GM10266 (cell line): ENCODE measurements at regions not wholly inside any gene's neighbourhood (a gene's known extent, or its start where the extent isn't known, plus 50 kb on each side); places are given as distances from the start of the nearest gene placed in this dataset.

Source experiments
- DNase-seq: peaks from one replicate; pipeline ENCODE4 v3.0.0; 2012; ENCODE audit errors: extremely low spot score
- TF ChIP-seq, protein P1 (sequence below): IDR thresholded peaks from 2 replicates; pipeline ENCODE4 v1.5.1; 2012; ENCODE audit warnings: mild to moderate bottlenecking, low read depth; ENCODE audit not compliant: control insufficient read depth, insufficient read depth; ENCODE audit errors: missing control alignments

DNA sequence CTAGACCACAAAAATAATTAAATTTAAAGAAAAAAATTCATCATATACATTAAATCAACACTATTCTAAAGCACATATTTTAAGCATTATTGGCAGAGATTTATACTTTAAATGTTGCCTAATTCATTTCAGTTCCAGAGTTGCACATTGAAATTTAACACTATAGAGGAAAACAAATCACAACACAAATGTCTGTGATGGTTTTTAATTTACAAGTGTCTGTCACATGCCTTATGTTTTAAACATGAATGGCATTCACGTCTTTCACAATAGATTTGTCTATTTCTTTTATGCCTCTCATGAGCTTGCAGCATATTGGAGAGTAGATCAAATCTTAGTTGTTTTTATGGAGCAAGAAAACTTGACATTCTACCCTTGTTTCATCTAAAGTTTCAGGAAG lies 811.3 kb downstream of the NLGN4X start:
- TF ChIP-seq, protein P1, sequence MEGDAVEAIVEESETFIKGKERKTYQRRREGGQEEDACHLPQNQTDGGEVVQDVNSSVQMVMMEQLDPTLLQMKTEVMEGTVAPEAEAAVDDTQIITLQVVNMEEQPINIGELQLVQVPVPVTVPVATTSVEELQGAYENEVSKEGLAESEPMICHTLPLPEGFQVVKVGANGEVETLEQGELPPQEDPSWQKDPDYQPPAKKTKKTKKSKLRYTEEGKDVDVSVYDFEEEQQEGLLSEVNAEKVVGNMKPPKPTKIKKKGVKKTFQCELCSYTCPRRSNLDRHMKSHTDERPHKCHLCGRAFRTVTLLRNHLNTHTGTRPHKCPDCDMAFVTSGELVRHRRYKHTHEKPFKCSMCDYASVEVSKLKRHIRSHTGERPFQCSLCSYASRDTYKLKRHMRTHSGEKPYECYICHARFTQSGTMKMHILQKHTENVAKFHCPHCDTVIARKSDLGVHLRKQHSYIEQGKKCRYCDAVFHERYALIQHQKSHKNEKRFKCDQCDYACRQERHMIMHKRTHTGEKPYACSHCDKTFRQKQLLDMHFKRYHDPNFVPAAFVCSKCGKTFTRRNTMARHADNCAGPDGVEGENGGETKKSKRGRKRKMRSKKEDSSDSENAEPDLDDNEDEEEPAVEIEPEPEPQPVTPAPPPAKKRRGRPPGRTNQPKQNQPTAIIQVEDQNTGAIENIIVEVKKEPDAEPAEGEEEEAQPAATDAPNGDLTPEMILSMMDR, result no peak
- DNase-seq, result no peak

DNA sequence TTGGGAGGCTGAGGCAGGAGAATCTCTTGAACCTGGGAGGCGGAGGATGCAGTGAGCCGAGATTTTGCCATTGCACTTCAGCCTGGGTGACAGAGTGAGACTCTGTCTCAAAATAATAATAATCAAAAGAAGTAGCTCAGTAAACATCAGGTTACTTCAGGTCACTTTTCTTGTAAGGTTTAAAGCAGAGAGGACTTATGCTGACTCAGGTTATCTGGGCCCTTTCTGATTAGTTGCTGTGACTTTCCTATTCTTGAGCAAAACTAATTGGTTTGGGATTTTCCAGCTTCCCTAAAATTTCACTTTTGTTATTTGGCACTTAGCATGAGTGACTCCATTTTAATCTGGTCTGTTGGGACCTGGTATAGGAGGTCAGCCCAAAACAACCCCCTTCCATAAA lies 812.9 kb downstream of the NLGN4X start:
- TF ChIP-seq, protein P1, result no peak
- DNase-seq, result no peak

DNA sequence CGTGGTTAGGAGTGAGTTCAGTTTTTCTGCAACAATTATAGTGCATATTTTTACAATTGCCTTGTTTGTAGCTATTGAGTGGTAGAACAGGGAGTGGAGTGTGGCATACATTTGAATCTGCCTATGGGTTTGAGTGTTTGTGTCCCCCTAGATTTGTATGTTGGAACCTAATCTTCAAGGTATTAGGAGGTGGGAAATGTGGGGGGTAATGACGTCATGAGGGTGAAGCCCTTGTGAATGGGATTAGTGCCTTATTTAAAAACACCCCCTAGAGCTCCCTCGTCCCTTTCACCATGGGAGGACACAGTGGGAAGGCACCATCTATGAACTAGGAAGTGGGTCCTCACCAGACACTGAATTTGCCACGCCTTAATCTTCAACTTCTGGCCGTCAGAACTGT lies 819.6 kb downstream of the NLGN4X start:
- no peak for DNase-seq
- TF ChIP-seq, protein P1, result no peak

DNA sequence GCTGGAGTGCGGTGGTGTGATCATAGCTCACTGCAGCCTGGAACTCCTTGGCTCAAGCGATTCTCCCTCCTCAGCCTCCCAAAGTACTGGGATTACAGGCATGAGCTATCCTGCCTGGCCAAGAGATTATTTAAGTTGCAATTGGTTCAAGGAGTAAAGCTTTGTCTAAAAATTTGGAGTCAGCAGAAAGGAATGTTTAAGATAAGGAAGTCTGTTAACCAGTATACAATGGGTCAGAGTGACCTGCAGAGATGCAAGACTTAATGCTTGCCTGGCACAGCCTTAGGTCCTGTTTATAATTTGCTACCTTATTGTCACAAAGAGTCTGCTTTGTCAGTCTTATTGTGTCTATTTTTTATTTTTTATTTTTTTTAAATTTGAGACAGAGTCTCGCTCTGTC lies 826.2 kb downstream of the NLGN4X start:
- TF ChIP-seq, protein P1, result no peak
- no peak for DNase-seq

DNA sequence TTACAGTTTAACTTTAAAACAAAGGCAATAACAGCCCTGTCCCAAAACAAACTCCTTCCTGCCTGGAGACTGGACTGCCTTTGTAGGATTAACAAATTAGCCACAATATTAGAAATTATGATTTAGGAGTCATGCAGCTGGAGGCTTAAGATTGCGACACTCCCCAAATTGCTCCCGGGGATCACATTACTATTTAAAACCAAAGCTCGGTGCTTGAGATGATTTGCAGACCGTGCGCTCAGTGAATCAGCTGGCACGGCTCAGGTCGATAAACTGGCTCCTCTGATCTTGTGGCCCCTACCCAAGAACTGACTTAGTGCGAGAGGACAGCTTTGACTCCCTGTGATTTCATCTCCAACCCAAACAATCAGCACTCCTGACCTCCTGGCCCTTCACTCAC lies 829.3 kb downstream of the NLGN4X start:
- no peak for DNase-seq
- TF ChIP-seq, protein P1, result no peak

DNA sequence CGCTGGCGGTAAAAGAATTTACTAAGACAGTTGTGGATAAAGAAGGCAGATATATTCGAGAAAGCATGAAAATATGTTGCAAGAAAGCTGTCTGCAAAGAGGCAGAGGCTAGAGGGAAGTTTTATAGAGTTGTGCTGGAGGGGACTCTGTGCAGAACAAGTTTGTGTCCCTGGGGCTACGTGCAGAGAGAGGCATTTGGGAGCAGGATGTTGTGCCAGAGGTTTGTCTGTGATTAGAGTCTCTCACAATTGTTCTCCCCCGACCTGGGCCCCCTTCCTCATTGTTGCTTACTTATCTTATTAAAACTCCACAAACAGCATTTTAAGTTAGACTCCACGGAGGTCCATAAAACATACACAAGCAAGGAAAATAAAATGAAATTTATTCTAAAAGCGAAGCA lies 831.3 kb downstream of the NLGN4X start:
- TF ChIP-seq, protein P1, result no peak
- no peak for DNase-seq

DNA sequence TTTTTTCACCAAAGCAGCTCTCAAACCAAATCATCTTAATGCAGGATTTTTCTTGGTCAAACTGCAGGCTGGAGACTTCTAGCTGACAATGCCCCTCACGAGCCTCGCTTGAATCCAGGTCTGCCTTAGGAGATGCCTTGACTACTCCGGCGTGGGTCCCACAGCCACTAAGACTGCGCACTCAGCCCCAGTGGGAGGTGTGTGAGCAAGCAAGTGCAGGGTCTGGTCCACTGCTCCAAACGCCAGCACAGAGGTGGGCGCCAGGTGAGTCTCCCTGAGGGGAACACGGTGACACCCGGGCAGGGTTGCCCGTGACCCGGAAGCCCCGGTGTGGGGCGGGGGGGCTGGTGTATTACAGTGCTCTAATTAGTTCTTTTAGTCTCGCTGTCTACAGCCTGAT lies 838.3 kb downstream of the NLGN4X start:
- TF ChIP-seq, protein P1, result no peak
- no peak for DNase-seq
